ENCODE measurements at regions not wholly inside any gene's neighbourhood (a gene's known extent, or its start where the extent isn't known, plus 50 kb on each side); places are given as distances from the start of the nearest gene placed in this dataset.

GRCh38 chr4:138488533-138488932 lies 246.4 kb upstream of the SLC7A11 start:
- TF ChIP-seq EP300 (IDR thresholded peaks at IDR 0.05) (no peak), POLR2AphosphoS5 (IDR thresholded peaks at IDR 0.05) (no peak), POLR2A (IDR thresholded peaks at IDR 0.05) (no peak), CTCF (IDR thresholded peaks at IDR 0.05) (no peak)
